Adrenal gland (tissue), 9 donors: ENCODE measurements at regions not wholly inside any gene's neighbourhood (a gene's known extent, or its start where the extent isn't known, plus 50 kb on each side); places are given as distances from the start of the nearest gene placed in this dataset.

Experiments
- DNase-seq, 7 donors: peaks; one replicate each; pipeline ENCODE4 v3.0.0-alpha.2; 2019 to 2020
- H3K27ac ChIP-seq, 5 donors: fragments of 200-600 bp; sonication (generic) in 4 of 5; 1 replicate in 3 of 5; 2 replicates in 2 of 5; pipeline versions ENCODE4 v1.5.1 to v1.8.0; 2016 to 2020; ENCODE audit warnings: mild to moderate bottlenecking in 1 of 5
- H3K27me3 ChIP-seq: fragments of 200-600 bp; 2 replicates; pipeline ENCODE4 v1.8.0; 2021
- H3K36me3 ChIP-seq, 2 donors: fragments of 200-600 bp; replicated peaks in 1 of 2; 1 replicate in 1 of 2; 2 replicates in 1 of 2; pipeline versions ENCODE4 v1.5.1 to v1.8.0; 2018 to 2022
- H3K4me1 ChIP-seq, 2 donors: fragments of 200-600 bp; replicated peaks in 1 of 2; 1 replicate in 1 of 2; 2 replicates in 1 of 2; pipeline versions ENCODE4 v1.5.1 to v1.8.0; 2018 to 2021
- H3K4me3 ChIP-seq, 4 donors: fragments of 200-600 bp; sonication (generic) in 3 of 4; one replicate each; pipeline ENCODE4 v1.5.1; 2016 to 2018
- H3K9me3 ChIP-seq, 3 donors: fragments of 200-600 bp; sonication (generic) in 1 of 3; replicated peaks in 1 of 3; 1 replicate in 2 of 3; 2 replicates in 1 of 3; pipeline versions ENCODE4 v1.5.1 to v1.8.0; 2016 to 2021
- POLR2A ChIP-seq, 2 donors: fragments of 450-650 bp; IDR thresholded peaks; one replicate each; pipeline ENCODE4 v1.6.1; 2017; ENCODE audit warnings: antibody characterized with exemption in 2 of 2, mild to moderate bottlenecking in 2 of 2, moderate library complexity in 1 of 2
- WGBS, 4 donors: extraction: QIAGEN DNeasy Blood & Tissue Kit in 2 of 4; methylation state at CpG; one replicate each; pipeline versions ENCODE4 v1.1.5 to v1.1.7; 2013 to 2017; 5-methylcytosine and 5-hydroxymethylcytosine counted together
- intact Hi-C, 2 donors: fragments of 100-400 bp; cut with DNase I; formaldehyde crosslinking; loops; one replicate each; pipeline versions ENCODE4 v1.14.1 to v1.15.0; 2022 to 2023
- TF ChIP-seq, protein P1 (sequence below), 6 experiments: fragments of 450-650 bp in 4 of 6; fragments of 200-600 bp in 2 of 6; sonication (generic) in 1 of 6; IDR thresholded peaks; 1 replicate in 5 of 6; 2 replicates in 1 of 6; pipeline versions ENCODE4 v1.5.1 to v1.8.0; 2016 to 2021; ENCODE audit warnings: antibody characterized with exemption in 6 of 6, mild to moderate bottlenecking in 2 of 6, moderate library complexity in 1 of 6
- donor health status: healthy with polysubstance abuse.
- donor health status: Bipolar disorder and iron deficiency.
- donor health status: DM: yes; HTN: yes; CAD: no.
- donor health status: DM: no; HTN: no; CAD: no.
- donor health status: DM: no; HTN: no; CAD: no.

GRCh38 chr9:88817628-88818027 is 173.6 kb upstream of the S1PR3 start:
- Histone ChIP-seq H3K9me3 (no peaks in the 10 kb centered on the region), H3K4me1 (peaks cover 0 to 5% of the 10 kb centered on the region in 2 donors), H3K4me3 (no peak overlapping the region), H3K27ac (no peak overlapping the region), H3K36me3 (no peaks in the 10 kb centered on the region), H3K27me3 (no peaks in the 10 kb centered on the region)
- whole genome bisulfite sequencing, 4 donors = 82 to 90% (median 85%) methylated on average over 7 of the region's 7 CpGs
- DNase-seq = no peak
- TF ChIP-seq POLR2A (IDR thresholded peaks at IDR 0.05) = no peak
- TF ChIP-seq, protein P1, sequence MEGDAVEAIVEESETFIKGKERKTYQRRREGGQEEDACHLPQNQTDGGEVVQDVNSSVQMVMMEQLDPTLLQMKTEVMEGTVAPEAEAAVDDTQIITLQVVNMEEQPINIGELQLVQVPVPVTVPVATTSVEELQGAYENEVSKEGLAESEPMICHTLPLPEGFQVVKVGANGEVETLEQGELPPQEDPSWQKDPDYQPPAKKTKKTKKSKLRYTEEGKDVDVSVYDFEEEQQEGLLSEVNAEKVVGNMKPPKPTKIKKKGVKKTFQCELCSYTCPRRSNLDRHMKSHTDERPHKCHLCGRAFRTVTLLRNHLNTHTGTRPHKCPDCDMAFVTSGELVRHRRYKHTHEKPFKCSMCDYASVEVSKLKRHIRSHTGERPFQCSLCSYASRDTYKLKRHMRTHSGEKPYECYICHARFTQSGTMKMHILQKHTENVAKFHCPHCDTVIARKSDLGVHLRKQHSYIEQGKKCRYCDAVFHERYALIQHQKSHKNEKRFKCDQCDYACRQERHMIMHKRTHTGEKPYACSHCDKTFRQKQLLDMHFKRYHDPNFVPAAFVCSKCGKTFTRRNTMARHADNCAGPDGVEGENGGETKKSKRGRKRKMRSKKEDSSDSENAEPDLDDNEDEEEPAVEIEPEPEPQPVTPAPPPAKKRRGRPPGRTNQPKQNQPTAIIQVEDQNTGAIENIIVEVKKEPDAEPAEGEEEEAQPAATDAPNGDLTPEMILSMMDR (IDR thresholded peaks at IDR 0.05) = no peak
- intact Hi-C loops = no loop called here

DNA sequence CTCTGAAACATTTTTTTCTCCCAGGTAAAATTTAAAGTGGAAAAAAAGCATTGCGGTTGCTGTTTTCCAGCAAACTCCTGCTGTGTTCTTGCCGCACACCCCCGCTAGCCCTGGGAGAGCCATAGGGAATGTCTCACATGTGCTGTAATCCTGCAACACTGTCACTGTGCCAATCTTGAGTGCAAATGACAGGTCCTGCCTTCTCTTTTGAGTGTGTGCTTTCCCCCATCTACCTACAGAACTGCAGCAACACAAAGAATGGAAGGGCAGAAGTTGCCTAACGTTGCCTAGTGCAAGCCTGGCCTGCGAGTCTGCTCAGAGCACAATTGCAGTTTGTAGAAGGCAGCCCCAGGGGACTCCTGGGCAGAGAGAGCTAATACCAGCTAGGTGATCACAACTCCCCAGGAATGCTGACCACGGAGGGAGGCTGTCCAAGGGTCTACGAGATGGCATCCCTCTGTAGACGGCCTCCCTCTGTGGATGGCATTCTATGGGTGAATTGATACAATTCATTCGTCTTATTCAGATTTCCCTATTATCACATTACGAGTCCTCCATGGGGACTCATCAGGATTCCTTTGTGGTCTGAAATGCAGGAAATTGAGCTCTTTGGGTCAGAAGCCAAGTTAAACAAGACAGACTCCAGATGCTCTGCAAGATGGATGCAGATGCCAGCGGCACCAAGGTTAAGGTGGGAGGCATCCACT is 172.6 kb upstream of the S1PR3 start:
- DNase-seq = no peak
- H3K4me1 ChIP-seq = peaks cover 0 to 5% of the 10 kb centered on the region in 2 donors
- WGBS, 4 donors = 64 to 74% (median 72%) methylated on average over 10 to 11 of the region's 11 CpGs
- intact Hi-C loops = no loop called here
- H3K27me3 ChIP-seq = no peaks in the 10 kb centered on the region
- no peaks in the 10 kb centered on the region for H3K36me3 ChIP-seq
- TF ChIP-seq POLR2A (IDR thresholded peaks at IDR 0.05) = no peak
- TF ChIP-seq, protein P1 (IDR thresholded peaks at IDR 0.05) = no peak
- peak overlapping the region in 1 of 5 donors; percentile 51 for H3K27ac ChIP-seq
- no peak overlapping the region for H3K4me3 ChIP-seq
- no peaks in the 10 kb centered on the region for H3K9me3 ChIP-seq

DNA sequence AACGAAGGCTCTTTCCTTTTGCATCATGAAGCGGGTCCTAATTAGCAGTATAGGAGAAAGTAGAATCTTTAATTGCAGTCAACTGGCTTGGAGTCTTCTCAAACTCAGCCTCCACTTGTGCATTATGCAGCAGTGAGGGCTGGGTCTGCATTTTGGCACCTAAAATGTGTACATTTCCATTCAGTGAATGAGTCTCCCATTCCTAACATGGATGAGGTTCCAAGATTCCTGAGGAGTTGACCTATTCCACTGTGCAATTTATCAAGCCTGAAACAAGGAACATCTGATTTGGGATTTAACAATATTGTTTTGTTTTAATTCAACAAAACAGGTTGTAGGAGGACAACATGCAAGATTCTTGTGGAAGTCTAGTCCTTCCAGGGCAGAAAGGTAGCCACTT is 171.8 kb upstream of the S1PR3 start:
- DNase-seq = no peak
- H3K4me1 ChIP-seq = peaks cover 0 to under 1% of the 10 kb centered on the region in 2 donors
- WGBS, 4 donors = 95 to 100% (median 97%) methylated on average over 2 of the region's 2 CpGs
- TF ChIP-seq, protein P1 (IDR thresholded peaks at IDR 0.05) = no peak
- TF ChIP-seq POLR2A (IDR thresholded peaks at IDR 0.05) = no peak
- no peaks in the 10 kb centered on the region for H3K9me3 ChIP-seq
- no peaks in the 10 kb centered on the region for H3K36me3 ChIP-seq
- H3K4me3 ChIP-seq = no peak overlapping the region
- intact Hi-C loops = no loop called here
- no peaks in the 10 kb centered on the region for H3K27me3 ChIP-seq
- no peak overlapping the region for H3K27ac ChIP-seq

DNA sequence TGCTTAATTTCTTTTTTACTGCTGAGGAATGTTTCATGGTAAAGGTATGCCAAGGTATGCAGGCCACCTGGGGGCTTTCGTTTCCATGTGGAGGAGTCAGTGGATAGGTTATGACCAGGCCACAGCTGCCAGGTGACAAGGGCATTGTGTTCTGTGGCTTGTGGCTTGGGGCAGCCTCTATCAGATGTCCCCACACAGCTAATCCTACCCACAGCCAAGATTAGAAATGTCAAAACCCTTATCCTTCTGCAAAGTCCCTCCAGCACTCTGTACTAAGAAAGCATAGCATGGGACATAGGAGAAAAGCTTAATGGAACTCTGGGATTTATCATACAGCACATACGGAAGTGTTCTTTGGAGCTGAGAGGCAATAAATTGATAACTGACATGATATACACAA is 171.2 kb upstream of the S1PR3 start:
- Histone ChIP-seq H3K9me3 (no peaks in the 10 kb centered on the region), H3K4me1 (no peaks in the 10 kb centered on the region), H3K4me3 (no peak overlapping the region), H3K27me3 (no peaks in the 10 kb centered on the region), H3K27ac (no peak overlapping the region), H3K36me3 (no peaks in the 10 kb centered on the region)
- no peak for DNase-seq
- WGBS, 4 donors = 59 to 90% (median 87%) methylated on average over 2 of the region's 2 CpGs
- no peak for TF ChIP-seq POLR2A (IDR thresholded peaks at IDR 0.05)
- TF ChIP-seq, protein P1 (IDR thresholded peaks at IDR 0.05) = no peak
- intact Hi-C loops = no loop called here
